Posterior vena cava (tissue), 2 donors: ENCODE measurements at regions not wholly inside any gene's neighbourhood (a gene's known extent, or its start where the extent isn't known, plus 50 kb on each side); places are given as distances from the start of the nearest gene placed in this dataset.
A peak's percentile ranks its signal among the peaks of the same experiment; 100 is the strongest.

Experiments
- DNase-seq: peaks from one replicate; pipeline ENCODE4 v3.0.0-alpha.2; 2020; ENCODE audit warnings: low spot score
- intact Hi-C, 2 donors: fragments of 100-400 bp; cut with DNase I; formaldehyde crosslinking; loops; one replicate each; pipeline versions ENCODE4 v1.14.1 to v1.14.2; 2022 to 2023
- donor health status: DM: yes; HTN: yes; CAD: no.
- donor health status: DM: yes; HTN: yes; CAD: no.

DNA sequence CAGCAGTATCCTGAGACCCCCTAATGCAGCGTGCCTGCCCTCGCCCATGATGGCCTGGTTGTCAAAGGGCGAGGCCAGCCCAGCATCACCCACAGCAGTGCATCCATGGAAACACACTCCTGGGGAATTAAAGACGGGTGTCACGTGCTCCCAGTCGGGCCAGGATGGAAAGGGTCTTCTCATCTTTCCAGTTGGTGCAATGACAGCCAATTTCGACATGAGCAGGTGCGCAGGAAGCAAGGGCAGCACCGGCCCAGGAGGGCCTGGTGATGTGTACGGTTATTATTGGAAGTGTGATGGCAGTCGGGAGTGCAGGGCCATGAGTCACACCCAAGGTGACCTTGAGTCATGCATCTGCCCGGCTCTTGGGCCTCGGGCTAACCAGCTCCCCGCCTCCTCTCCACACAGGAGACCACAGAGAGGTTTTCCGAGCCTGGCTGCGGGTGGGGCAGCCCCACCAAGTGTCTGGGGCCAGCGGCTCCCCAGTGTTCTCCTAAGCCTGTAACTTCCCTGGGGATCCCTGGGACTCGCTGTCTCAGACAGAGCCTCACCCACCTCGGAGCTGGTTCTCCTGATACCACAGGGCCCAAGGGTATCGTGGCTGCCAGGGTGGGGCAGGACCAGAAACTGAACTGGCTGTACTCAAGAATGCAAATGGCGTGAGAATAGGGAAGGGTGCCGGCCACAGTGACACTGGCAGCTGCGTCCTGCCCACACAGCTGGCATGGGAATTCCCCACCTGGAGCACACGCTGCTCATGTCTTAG lies 119.8 kb downstream of the SIK1 start:
- intact Hi-C loops: no loop called here
- DNase-seq: peak; percentile 54

DNA sequence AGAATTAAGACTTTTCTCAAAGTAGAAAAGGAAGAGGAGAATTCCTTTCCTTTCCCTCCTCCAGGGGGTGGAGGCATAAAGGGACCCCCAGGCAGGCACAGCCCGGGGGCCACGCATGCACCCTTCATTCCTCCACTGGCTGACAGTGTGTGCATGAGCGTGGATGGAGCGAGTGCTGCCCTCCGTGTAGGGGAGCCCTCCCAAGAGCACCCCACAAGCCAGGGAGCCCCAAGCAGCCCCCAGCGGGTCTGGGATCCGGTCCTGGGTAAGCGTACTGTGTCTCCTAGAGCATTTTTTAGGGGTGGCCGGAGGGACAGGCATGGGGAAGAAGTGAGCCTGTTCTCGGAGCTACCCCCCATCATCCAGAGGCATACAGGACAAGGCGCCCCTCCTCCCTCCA lies 120.5 kb downstream of the SIK1 start:
- peak; percentile 34 for DNase-seq
- intact Hi-C loops: no loop called here

DNA sequence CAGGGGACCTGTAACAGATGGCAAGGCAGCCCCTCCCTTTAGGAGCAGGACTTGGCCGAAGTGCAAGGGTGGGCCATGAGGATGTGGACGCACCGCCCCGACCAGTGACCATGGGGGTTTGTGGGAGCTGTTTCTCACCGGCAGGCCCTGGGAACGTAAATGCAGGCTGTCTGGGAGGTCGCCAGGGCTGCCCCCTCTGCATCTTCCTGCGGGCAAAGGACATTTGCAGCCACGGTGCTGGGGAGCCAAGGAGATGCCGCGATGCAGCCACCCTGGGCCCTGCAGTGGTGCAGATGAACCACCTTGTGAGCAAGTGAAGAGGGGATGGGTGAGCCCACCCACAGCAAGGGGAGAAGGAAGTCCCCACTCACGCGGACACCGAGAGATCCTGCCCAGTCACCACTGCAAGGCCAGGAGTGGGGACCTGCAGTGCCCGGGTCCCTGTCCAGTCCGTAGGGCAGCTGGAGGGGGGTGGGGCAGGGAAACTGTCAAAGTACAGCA lies 121.1 kb downstream of the SIK1 start:
- intact Hi-C loops: no loop called here
- peak; percentile 74 for DNase-seq

DNA sequence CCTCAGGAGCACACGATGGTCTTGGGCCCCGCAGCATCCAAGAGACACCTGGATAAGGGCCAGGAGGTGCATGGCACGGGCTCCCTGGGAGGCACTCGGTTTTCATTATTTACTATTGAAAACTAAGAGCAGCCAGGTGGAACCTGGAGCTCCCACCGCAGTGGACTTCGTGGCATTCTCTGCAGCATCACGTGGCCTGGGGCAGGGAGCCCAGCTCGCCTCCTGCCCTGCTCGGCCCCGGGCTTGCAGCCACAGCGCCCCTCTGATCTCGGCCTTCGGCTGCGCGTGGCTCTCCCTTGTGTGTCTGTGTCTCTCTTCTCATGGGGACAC lies 121.6 kb downstream of the SIK1 start:
- peak; percentile 71 for DNase-seq
- intact Hi-C loops: no loop called here

GRCh38 chr21:43304621-43305335 lies 122.2 kb downstream of the SIK1 start:
- DNase-seq: peak; percentile 62
- intact Hi-C loops: no loop called here

DNA sequence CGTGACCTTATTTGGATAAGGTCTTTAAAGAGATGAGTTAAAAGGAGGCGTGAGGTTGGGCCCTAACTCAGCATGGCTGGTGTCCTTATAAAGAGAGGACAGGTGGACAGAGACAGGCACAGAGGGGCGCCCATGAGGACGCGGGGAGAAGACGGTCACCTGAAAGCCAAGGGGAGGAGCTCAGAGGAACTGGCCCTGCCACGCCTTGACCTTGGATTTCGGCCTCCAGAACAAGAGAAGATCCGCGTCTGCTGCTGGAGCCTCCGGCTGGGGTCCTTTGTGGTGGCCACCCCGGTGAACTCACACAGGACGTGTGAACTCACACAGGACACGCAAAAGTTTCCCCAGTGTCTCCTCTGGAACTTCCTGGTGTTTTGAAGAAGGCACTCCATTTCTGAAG lies 122.7 kb downstream of the SIK1 start:
- intact Hi-C loops: no loop called here
- DNase-seq: peak; percentile 58

GRCh38 chr21:43303275-43304178 lies 123.4 kb downstream of the SIK1 start:
- peak; percentile 59 for DNase-seq
- intact Hi-C loops: no loop called here

DNA sequence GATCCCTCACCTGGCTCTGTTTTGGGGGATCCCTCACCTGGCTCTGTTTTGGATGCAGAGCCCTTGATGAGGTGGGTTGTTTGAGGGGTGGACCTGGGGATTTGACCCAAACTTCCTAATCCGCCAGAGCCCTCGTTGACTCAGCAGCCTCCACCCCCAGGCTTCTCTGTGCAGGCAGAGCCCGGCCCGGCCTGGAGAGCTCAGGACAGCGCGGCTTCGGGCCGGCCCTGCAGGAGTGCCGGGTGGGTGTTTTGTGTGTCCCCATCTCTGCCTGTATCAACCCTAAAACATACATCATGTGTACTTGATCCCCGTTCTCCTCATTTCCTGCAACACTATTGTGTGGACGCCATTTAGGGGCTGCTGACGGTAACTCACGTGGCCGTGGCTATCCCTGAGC lies 124.2 kb downstream of the SIK1 start:
- intact Hi-C loops: no loop called here
- DNase-seq: peak; percentile 63

DNA sequence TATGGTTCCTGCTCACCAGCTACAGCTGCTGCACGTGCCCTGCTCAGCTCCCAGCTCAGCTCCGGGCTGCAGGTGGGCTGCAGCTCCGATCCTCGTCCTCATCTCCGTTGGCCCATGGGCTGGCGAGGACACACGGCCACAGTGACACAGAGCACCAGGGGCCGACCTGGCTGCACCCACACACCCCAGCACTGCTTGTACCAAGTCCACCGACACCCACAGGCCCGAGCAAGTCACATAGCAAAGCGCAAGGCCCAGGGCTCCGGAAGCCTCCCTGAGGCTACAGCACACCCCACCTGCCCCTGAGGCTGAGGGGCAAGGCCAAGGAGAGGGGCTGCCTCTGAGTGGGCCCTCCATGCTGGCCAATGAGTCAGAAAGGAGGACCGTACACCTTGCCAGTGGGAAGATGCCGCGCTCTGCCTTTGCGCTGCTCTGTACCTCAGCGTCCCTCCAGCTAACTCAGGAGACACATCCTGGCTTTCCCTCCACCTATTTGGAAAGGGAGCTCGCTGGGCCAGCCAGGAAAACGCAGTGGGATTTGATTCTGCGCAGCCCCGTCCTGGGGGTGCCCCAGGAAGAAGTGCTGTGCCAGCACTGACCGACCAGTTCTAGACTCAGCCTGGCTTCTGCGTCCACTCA lies 124.8 kb downstream of the SIK1 start:
- peak; percentile 70 for DNase-seq
- intact Hi-C loops: no loop called here

DNA sequence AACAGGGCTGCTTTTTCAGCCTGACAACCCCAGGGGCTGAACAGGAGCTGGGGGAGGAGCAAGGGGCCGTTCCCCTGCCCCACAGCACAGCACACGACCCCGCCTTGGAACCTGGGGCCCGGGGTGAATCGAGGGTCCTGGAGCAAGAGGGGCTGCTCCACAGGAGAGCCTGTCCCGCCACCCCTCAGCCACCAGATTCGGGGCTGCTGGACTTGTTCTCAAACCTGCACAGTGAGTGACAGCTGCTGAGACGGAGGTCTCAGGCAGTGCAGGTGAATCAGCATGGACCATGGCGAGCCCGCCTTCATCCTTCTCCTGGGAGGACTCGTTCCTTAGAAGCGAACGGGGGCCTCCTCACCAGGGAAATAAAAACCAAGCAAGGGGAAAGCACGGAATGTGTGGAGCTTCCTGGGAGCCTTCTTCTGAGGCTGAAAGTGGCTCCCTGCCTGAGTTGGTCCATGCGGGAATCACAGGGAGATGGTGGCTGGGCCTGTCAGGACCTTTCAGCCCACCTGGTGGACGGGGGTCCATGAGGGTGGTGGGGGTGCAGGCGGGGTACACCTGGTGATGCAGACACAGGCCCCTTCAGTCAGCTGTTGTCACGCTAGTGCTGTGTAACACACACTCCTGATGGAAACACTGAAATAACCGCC lies 125.4 kb downstream of the SIK1 start:
- intact Hi-C loops: no loop called here
- peak; percentile 57 for DNase-seq

- intact Hi-C loops: no loop called here
- peak; percentile 82 for DNase-seq
These were observed 126.2 kb downstream of the SIK1 start for GRCh38 chr21:43300496-43301408.

- DNase-seq: peak; percentile 75
- intact Hi-C loops: no loop called here
These were observed 127.3 kb downstream of the SIK1 start for GRCh38 chr21:43299441-43300277.

DNA sequence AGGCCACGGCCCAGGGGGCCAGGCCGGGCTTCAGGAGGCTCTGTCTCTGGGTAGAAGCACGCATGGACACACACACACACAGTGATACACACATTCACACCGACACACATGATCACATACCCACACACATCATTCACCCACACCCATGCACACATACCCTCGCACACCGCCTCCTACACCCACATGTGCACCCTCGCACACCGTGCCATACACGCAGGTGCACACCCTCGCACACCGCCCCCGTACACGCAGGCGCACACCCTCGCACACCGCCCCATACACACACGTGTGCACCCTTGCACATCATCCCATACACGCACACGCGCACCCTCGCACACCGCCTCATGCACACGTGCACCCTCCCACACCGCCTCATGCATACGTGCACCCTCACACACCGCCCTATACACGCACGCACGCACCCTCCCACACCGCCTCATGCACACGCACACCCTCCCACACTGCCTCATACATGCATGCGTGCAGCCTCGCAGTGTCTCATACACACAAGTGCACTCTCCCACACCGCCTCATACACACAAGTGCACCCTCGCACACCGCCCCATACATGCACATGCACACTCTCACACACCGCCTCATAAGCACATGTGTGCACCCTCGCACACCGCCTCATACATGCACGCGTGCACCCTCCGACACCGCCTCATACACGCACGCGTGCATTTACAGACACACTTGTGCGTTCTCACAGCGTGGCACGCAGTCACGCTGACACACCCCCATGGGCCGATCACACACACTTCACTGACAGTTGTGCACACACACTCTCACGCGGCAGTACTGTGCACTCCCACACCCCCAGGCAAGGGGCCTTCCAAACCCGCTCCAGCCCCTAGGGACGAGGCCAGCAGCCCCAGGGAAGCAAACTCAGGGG lies 128.1 kb downstream of the SIK1 start:
- DNase-seq: peak; percentile 73
- intact Hi-C loops: no loop called here

- intact Hi-C loops: no loop called here
- DNase-seq: no peak
These were observed 128.9 kb downstream of the SIK1 start for GRCh38 chr21:43297989-43298388.

DNA sequence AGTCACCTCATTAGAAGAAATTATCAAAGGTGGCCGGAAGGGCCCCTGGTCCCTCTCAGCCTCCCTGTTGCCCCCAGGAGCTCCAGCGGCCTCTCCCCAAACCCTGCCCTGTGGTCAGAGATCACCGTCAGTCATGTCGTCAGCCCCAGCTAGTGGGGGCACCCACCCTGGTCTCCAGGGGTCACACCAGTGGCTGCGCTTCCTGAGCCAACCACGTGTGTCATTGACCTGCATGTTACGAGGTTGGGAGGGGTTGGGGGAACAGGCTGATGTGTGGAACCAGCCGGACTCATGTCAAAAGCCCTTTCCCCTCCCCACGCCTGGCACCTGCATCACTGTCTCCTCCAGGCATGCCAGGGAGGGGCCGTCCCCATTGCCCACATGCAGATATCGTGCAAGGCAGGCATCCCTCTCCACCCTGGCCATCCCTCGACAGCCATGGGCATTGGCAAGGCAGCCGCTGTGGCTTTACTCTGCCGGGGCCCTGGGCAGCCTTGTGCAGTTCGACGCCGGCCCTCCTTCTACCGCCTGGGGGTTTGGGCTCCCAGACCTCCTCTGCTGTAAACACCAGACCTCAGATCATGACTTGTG lies 128.7 kb downstream of the CRYAA start:
- DNase-seq: no peak
- intact Hi-C loops: no loop called here
